NCI-H510A (cell line): ENCODE measurements at regions not wholly inside any gene's neighbourhood (a gene's known extent, or its start where the extent isn't known, plus 50 kb on each side); places are given as distances from the start of the nearest gene placed in this dataset.

ENCODE experiments used
- DNase-seq: peaks from one replicate; lab custom pipeline; 2025; lab: John Stamatoyannopoulos, UW

GRCh38 chr1:36675931-36676562 lies 193.3 kb upstream of the CSF3R start:
- DNase-seq = no peak

- DNase-seq = no peak
Measured at GRCh38 chr1:36675106-36675505, 192.4 kb upstream of the CSF3R start.

- no peak for DNase-seq
Measured at GRCh38 chr1:36673202-36673601, 190.5 kb upstream of the CSF3R start.

- DNase-seq = no peak
Measured at GRCh38 chr1:36669262-36669661, 186.5 kb upstream of the CSF3R start.

GRCh38 chr1:36667836-36668235 lies 185.1 kb upstream of the CSF3R start:
- DNase-seq = no peak

GRCh38 chr1:36667256-36667655 lies 184.5 kb upstream of the CSF3R start:
- no peak for DNase-seq

- no peak for DNase-seq
Measured at GRCh38 chr1:36665478-36666080, 182.9 kb upstream of the CSF3R start.

- DNase-seq = peak; percentile 85
Measured at GRCh38 chr1:36664571-36665287, 182.0 kb upstream of the CSF3R start.

GRCh38 chr1:36663772-36664430 lies 181.2 kb upstream of the CSF3R start:
- DNase-seq = no peak

GRCh38 chr1:36658838-36659237 lies 176.1 kb upstream of the CSF3R start:
- DNase-seq = no peak

- DNase-seq = no peak
Measured at GRCh38 chr1:36657826-36658225, 175.1 kb upstream of the CSF3R start.

- no peak for DNase-seq
Measured at GRCh38 chr1:36656838-36657237, 174.1 kb upstream of the CSF3R start.

GRCh38 chr1:36656271-36656670 lies 173.6 kb upstream of the CSF3R start:
- no peak for DNase-seq

- DNase-seq = no peak
Measured at GRCh38 chr1:36654586-36654985, 171.9 kb upstream of the CSF3R start.

- DNase-seq = no peak
Measured at GRCh38 chr1:36653850-36654249, 171.1 kb upstream of the CSF3R start.

- no peak for DNase-seq
Measured at GRCh38 chr1:36652586-36652985, 169.9 kb upstream of the CSF3R start.

GRCh38 chr1:36652011-36652410 lies 169.3 kb upstream of the CSF3R start:
- peak; percentile 53 for DNase-seq

GRCh38 chr1:36651176-36651910 lies 168.6 kb upstream of the CSF3R start:
- DNase-seq = no peak

- peak; percentile 72 for DNase-seq
Measured at GRCh38 chr1:36650200-36651065, 167.7 kb upstream of the CSF3R start.

- DNase-seq = no peak
Measured at GRCh38 chr1:36645867-36646266, 163.2 kb upstream of the CSF3R start.

- DNase-seq = no peak
Measured at GRCh38 chr1:36644556-36644955, 161.8 kb upstream of the CSF3R start.
